ENCODE measurements at regions not wholly inside any gene's neighbourhood (a gene's known extent, or its start where the extent isn't known, plus 50 kb on each side); places are given as distances from the start of the nearest gene placed in this dataset.

- no peaks in the 10 kb centered on the region for H3K9me3 ChIP-seq
- no peaks in the 10 kb centered on the region for H3K4me1 ChIP-seq
- intact Hi-C loops (cut with DNase I; ENCODE audit: low total_unique reads), result no loop called here
- DNase-seq, result no peak
- no peaks in the 10 kb centered on the region for H3K27me3 ChIP-seq
- TF ChIP-seq, protein P1, sequence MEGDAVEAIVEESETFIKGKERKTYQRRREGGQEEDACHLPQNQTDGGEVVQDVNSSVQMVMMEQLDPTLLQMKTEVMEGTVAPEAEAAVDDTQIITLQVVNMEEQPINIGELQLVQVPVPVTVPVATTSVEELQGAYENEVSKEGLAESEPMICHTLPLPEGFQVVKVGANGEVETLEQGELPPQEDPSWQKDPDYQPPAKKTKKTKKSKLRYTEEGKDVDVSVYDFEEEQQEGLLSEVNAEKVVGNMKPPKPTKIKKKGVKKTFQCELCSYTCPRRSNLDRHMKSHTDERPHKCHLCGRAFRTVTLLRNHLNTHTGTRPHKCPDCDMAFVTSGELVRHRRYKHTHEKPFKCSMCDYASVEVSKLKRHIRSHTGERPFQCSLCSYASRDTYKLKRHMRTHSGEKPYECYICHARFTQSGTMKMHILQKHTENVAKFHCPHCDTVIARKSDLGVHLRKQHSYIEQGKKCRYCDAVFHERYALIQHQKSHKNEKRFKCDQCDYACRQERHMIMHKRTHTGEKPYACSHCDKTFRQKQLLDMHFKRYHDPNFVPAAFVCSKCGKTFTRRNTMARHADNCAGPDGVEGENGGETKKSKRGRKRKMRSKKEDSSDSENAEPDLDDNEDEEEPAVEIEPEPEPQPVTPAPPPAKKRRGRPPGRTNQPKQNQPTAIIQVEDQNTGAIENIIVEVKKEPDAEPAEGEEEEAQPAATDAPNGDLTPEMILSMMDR (IDR thresholded peaks at IDR 0.05), result no peak
- TF ChIP-seq POLR2A (IDR thresholded peaks at IDR 0.05), result no peak
- no peaks in the 10 kb centered on the region for H3K36me3 ChIP-seq (ENCODE audit: low read depth, missing control alignments)
- H3K27ac ChIP-seq, result no peak overlapping the region
- 95 to 97% methylated on average over 2 of the region's 2 CpGs for WGBS, 2 donors
- H3K4me3 ChIP-seq, result no peak overlapping the region
These were observed 159.9 kb downstream of the KATNAL1 start for GRCh38 chr13:30147421-30147820.

- H3K27me3 ChIP-seq, result no peaks in the 10 kb centered on the region
- WGBS, 2 donors, result 75 to 82% methylated on average over 4 of the region's 4 CpGs
- no peak overlapping the region for H3K4me3 ChIP-seq
- intact Hi-C loops (cut with DNase I; ENCODE audit: low total_unique reads), result no loop called here
- no peak for DNase-seq
- no peaks in the 10 kb centered on the region for H3K36me3 ChIP-seq (ENCODE audit: low read depth, missing control alignments)
- TF ChIP-seq, protein P1 (IDR thresholded peaks at IDR 0.05), result no peak
- TF ChIP-seq POLR2A (IDR thresholded peaks at IDR 0.05), result no peak
- H3K27ac ChIP-seq, result no peak overlapping the region
- no peaks in the 10 kb centered on the region for H3K4me1 ChIP-seq
- no peaks in the 10 kb centered on the region for H3K9me3 ChIP-seq
These were observed 160.3 kb downstream of the KATNAL1 start for GRCh38 chr13:30147015-30147414.

- no peak overlapping the region for H3K27ac ChIP-seq
- intact Hi-C loops (cut with DNase I; ENCODE audit: low total_unique reads), result no loop called here
- H3K4me3 ChIP-seq, result no peak overlapping the region
- TF ChIP-seq POLR2A (IDR thresholded peaks at IDR 0.05), result no peak
- no peaks in the 10 kb centered on the region for H3K9me3 ChIP-seq
- H3K27me3 ChIP-seq, result no peaks in the 10 kb centered on the region
- H3K4me1 ChIP-seq, result no peaks in the 10 kb centered on the region
- H3K36me3 ChIP-seq (ENCODE audit: low read depth, missing control alignments), result no peaks in the 10 kb centered on the region
- 87 to 93% methylated on average over 12 to 13 of the region's 13 CpGs for WGBS, 2 donors
- DNase-seq, result no peak
These were observed 161.5 kb downstream of the KATNAL1 start for GRCh38 chr13:30145709-30146367.

DNA sequence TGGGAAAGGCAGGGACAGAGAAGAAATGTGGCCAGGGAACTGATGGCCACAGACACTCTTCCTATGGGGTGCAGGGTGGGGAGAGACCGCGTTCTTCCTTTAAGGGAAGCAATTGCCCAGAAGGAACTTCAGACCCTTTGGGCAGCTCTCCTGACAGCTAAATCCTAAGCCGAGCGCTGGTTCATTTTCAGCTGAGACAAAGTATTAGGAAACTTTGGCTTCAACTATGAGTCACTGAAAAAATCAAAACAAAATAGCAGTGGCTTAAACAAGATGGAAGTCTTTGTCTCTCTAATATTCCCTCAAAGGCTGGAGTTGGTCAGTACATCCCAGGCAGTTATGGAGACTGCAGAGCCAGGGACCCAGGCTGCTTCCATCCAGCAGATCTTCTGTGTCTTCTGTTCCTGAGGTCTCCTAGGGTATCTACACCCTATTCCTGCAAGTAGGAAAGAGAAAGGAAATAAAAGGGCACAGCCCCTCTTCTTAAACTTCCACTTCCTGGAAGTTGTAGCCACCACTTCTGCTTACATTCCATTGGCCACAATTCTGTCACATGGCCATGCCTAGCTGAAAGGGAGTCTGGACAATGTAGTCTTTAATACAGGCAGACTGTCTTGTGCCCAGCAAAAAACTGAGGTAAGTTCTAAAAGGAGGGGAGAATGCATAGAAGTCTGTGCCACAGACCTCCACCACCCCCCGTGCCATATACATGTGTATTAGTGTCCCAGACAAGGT lies 163.5 kb downstream of the KATNAL1 start:
- Histone ChIP-seq H3K27ac (no peak overlapping the region), H3K36me3 (ENCODE audit: low read depth, missing control alignments) (no peaks in the 10 kb centered on the region), H3K9me3 (no peaks in the 10 kb centered on the region), H3K27me3 (no peaks in the 10 kb centered on the region), H3K4me1 (no peaks in the 10 kb centered on the region), H3K4me3 (no peak overlapping the region)
- 92 to 97% methylated on average over 5 of the region's 5 CpGs for WGBS, 2 donors
- intact Hi-C loops (cut with DNase I; ENCODE audit: low total_unique reads), result no loop called here
- no peak for TF ChIP-seq POLR2A (IDR thresholded peaks at IDR 0.05)
- TF ChIP-seq, protein P1 (IDR thresholded peaks at IDR 0.05), result no peak
- no peak for DNase-seq

DNA sequence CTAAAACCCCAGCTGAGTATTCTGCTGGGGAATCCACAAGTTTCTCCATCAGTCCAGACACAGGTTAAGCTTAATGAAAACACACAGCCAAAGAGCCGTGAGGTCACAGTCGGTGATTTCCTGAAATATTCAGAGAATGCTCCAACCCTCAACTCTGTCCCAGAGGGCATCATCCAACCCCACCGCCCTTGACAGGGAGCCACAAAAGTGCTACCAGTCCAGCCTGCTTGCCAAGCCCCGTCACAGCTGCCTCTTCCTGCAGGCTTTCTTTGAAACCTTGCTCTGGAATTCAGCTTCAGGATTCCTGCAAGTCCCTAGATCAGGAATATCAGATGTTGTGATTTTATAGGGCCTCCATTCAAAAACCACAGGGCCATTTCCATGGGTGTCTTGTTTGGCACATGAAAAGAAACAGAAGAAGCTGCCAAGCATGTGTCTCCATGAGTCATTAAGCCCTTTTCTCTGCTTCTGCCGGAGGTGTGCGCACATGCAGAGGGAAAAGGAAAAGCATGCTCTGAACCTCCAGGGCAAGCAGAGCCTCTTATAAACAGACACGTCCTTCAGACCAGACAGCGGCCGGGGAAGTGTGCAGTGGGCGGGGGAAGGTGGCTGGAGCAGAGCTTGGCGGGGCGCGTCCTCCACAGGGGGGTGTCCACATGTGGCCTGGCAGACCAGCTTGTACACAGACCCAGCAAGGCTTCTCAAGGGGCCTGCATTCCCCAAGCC lies 164.7 kb downstream of the KATNAL1 start:
- Histone ChIP-seq H3K4me1 (no peaks in the 10 kb centered on the region), H3K4me3 (no peak overlapping the region), H3K36me3 (ENCODE audit: low read depth, missing control alignments) (no peaks in the 10 kb centered on the region), H3K27ac (no peak overlapping the region), H3K9me3 (no peaks in the 10 kb centered on the region), H3K27me3 (no peaks in the 10 kb centered on the region)
- 40 to 51% methylated on average over 4 to 13 of the region's 13 CpGs for WGBS, 2 donors
- intact Hi-C loops (cut with DNase I; ENCODE audit: low total_unique reads), result no loop called here
- TF ChIP-seq, protein P1 (IDR thresholded peaks at IDR 0.05), result no peak
- no peak for TF ChIP-seq POLR2A (IDR thresholded peaks at IDR 0.05)
- peak; percentile 22 for DNase-seq
